GM19238 (cell line): ENCODE measurements at regions not wholly inside any gene's neighbourhood (a gene's known extent, or its start where the extent isn't known, plus 50 kb on each side); places are given as distances from the start of the nearest gene placed in this dataset.
"Not testable (repeated sequence)": the region's sequence is repeated elsewhere in the genome, so short reads cannot be mapped to it uniquely, and the experiment has no call there.

ENCODE experiments used
- DNase-seq: peaks from one replicate; pipeline ENCODE4 v3.0.0; 2011; ENCODE audit warnings: low spot score; ENCODE audit not compliant: insufficient read length

DNA sequence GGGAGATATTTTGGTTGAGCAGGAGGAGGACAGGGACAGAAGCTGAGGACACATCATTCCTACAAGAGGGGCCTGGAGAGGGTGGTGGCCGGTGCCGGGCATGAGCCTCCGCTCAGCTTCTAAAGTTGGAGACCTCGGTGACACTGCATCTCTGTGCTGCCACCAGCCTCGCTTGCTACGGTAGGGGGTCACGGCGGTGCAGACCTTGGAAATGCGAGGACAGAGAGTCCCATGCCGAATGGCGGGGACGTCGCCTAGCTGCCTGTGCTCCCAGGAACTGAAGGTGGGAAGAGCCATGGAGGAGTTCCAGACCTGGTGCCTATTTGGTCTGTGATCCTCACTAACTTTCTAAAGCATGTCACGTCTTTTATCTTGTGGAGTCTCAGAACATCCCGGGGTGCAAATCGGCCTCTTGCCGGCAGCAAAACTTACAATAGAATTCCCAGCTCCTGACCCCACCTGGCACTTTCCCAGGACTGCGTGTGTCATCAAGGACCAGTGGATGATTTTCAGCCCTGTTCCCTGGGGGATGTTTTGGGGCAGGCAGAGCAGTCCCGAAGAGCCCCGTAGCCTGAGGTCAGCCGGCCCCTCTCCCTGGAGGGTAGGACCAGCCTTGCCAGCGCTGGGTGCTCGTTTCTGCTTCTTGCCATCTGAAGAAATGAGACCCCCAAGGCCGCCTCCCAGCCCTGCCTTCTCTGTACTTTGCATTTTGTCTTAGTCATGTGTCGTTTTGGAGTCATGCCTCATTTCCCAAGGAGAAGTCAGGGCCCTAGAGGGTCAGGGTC, 205.8 kb upstream of the SHH start:
- no peak for DNase-seq

DNA sequence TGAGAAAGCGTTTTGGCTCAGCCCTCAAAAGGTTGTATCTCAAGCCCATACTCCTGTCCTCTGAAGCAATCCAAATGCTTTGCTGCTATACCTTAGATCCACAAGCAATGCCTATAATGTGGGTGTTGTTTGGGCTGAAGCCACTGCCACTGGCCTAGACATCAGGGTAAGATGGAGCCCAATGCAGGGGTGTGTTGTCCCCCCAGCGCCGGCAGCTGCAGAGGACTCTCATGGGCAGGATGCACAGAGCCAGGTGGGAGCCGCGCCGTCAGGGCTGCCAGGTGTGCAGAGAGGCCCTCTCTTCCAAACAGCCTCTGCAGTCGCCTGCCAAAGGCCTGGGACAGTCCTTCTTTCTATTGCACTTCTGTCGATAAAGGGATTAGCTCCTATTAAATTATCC, 205.2 kb upstream of the SHH start:
- no peak for DNase-seq

DNA sequence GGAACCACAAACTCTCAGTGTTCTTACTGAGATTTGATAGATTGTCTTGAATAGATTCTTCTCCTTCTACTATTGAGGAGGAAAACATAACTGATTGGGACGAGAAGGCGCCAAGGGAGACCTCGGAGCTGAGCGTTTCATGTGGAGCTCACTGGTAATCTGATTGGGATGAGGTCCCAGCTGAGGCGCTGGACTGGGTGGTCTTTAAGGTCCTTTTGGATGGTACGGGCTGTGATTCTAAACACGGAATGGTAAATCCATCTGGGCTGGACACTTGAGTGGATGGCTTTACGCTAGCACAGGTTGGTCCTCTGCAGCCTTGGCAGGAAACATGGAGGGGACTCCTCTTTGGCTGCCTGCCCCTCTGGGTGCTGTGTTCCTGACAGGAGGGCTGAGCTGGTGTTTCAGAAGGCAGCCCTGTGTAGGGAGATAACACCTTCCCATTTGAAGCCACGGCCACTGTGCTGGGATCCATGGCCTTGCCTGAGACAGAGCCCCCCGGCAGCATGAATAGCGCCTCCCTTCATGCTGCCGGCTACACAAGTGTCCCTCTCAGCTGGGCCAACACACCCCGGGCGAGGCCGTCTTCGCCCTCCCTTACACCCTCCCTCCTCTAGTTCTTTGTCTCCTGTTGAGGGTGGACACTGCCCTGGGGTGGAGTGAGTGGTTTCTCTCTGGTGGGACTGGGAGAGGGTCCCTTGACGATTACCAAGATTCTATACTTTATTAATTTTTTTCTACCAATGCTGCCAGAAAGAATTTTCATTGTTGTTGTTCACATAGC, 203.2 kb upstream of the SHH start:
- no peak for DNase-seq

DNA sequence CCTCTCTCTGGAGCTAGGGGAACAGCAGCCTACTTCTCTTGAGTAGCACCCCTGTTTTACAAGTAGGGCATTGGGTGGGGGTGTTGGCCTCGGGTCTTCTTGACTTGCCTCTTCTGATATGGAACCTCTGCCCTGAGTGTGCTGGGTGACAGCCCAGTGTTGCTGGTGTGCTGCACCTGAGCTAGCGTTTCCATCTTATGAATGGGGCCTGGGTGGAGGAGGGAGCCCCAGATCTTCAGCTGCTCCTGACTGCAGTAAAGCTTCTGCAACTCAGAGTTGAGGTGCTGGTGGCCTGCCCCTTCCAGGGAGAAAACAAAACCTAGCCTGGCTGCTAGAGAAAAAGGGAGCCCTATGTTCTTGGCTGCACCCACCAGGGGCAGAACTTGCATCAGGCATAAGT, 202.5 kb upstream of the SHH start:
- no peak for DNase-seq

DNA sequence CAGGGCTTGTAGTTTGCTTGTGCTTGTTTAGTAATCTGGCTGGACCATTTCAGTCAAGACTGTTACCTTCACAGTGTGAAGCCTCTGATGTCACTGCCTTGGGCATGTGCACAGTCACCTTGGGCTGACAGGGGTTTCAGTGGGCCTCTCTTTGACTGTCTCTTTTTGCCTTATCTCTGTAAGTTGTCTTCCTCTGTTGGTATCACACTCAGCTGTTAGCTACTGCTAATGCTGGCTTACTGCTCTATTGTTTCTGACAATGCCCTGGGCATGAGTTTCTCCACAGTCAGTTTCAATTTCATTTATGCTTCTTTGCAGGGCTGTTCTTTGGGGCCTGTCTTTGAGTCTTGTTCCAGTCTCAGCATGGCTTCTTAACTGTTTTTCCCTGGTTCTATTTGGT, 201.9 kb upstream of the SHH start:
- DNase-seq, result no peak

DNA sequence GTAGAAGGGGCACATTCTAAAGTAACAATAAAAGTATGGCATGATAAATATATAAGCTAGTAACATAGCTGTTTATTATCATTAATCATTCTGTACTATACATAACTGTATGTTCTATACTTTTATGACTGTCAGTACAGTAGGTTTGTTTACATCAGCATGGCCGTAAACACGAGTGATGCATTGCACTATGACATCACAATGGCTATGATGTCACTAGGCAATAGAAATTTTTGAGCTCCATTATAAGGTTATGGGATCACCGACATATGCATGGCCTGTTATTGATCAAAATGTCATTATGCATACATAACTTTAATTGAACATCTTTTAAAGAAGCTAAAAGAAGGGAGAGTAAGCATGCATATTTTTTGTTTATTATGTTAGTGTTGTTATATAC, 200.1 kb upstream of the SHH start:
- DNase-seq, result no peak

DNA sequence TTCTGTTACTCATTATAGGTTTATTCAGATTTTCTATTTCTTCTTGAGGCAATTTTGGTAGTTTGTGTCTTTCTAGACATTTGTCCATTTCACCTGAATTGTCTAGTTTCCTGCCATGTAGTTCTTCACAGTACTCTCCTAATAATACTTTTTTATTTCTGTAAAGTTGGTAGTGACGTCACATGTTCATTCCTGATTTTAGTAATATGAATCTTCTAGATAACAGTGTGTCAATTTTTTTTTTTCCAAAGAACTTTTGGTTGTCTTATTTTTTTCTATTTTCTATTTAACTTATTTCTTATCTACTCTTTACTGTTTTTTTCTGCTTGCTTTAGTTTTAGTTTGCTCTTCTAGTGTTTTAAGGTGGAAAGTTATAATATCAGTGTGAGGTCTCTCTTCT, 197.3 kb upstream of the SHH start:
- no peak for DNase-seq

DNA sequence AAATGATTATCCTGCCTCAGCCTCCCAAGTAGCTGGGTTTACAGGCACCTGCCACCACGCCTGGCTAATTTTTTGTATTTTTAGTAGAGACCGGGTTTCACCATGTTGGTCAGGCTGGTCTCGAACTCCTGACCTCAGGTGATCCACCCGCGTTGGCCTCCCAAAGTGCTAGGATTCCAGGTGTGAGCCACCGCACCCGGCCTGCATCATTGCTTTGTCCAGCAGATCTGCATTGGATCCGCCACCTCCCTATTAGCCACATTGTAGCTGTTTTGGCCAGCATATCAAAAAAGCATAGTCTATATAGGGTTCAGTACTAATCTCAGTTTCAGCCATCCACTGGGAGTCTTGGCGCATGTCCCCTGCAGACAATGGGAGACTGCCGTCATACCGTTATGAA, 194.6 kb upstream of the SHH start:
- DNase-seq, result not testable (repeated sequence)

DNA sequence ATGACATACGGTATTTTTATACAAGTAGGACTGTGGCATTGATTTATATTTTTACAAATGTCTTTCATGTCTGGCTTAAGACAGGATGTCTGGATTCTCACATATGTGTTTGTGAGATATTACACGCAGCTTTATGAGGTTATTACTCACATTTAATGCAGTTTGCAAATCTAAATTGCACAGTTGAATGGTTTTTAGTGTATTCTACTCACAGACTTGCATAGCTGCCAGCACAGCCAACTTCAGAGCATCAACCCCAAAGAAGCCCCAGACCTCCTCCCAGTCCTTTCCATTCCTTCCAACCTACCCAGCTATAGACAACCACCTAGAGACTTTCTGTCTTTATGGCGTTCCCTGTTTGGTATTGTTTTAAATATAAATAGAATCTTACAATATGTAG, 193.8 kb upstream of the SHH start:
- DNase-seq, result no peak

DNA sequence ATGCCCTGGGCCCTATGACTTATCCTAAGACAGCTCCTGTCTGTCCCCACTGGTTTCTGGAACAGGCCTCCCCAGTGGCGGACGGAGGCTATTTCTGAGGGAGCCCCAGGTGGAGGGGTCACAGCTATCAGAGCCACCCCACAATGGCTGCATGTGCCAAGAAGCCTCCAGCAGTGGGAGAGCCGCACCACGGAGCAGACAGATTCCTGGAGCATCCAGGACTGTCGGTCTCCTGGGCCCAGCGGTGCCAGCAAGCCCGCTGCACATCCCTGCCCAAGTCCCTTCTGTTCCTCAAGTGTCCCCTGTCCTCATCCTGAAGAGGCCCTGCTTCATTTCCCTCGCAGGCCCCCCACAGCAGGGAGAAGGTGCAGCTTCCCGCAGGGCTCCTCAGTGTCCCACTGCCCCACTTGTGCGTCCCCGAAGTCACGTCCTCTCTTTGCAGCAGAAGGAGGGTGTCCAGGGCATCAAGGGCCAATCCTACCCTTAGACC, 193.0 kb upstream of the SHH start:
- no peak for DNase-seq

DNA sequence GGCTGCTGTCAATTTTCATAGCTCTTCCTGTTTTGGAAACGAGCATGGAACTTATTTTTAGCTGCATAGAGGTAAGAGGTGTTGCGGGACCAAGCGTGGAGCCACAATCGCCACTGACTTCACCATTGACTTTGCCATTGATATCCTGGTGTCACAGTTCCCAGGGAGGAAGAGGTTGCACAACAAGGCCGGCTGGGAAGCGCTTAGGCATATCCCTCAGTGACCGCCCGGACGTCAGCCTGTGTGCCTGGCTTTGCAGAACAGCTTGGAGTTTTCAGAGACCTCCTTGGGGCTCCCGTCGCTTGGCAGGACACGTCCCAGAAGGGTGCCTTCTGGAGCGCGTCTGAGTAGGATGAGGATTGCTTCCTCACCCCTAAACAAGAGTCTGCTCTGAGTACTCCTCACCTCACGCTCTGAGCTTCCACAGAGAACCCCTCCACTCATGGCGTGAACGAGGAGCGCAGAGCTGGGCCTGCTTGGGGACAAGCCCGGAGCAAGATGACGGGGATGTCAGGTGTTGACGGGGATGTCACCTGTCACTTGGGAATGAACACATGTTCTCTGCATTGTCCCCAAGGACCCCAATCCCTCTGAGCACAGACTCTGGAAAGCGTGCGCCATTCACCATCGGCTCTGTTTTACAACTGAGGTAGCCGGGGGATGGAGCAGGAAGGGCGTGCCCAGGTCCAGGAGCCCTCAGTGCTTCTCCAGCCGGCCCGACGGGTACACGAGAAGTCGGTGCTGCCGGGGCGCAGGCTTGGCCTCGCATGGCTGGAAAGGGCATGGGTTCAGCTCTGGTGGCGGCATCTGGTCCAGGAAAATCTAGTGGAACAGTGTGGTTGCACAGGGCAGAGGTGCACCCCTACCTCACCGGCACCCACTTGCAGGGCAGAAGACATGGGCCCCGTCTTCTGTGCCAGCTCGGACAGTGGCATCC, 192.3 kb upstream of the SHH start:
- no peak for DNase-seq

DNA sequence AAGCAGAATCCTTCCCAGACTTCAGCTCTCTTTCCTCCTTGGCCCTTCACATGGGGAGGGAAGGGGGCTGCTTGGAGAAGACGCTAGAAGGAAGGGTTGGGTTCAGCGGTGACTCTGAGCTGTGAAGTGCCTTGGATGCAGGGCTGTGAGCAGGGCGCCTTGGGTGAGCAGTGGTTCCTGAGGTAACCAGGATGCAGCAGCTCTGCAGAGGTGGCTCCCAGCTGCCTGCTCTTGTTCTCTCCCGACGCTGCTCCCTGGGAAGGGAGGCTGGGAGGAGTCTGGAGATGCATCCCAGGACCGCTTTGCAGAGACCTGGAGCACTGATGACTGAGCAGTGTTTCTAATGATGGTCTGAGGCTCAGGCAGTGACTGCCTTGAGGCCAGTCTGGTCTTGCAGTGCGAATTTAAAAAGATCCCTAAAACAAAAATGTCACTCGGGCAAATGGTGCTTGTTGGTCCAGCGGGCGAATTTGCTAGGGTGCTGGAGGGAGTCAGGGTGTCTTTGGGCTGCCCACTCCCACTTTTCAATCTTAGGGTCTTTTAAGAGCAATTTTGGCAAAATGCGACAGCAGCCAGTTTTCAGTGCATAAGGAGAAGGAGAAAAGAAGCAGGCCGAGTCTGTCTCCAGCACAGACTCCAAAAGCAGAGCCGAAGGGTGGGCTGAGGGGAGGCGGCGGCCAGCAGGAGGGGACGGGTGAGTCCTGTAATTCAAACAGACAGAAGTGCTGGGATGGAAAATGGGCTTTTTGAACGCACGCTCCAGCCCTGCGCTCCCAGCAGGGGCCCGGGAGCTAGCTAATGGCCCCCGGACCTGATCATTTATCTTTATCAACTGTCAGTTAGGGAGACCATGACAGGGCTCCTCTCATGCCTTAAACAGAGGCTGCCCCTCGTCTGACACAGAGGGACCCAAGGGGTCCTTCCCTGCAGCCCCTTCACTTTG, 191.2 kb upstream of the SHH start:
- DNase-seq, result no peak

DNA sequence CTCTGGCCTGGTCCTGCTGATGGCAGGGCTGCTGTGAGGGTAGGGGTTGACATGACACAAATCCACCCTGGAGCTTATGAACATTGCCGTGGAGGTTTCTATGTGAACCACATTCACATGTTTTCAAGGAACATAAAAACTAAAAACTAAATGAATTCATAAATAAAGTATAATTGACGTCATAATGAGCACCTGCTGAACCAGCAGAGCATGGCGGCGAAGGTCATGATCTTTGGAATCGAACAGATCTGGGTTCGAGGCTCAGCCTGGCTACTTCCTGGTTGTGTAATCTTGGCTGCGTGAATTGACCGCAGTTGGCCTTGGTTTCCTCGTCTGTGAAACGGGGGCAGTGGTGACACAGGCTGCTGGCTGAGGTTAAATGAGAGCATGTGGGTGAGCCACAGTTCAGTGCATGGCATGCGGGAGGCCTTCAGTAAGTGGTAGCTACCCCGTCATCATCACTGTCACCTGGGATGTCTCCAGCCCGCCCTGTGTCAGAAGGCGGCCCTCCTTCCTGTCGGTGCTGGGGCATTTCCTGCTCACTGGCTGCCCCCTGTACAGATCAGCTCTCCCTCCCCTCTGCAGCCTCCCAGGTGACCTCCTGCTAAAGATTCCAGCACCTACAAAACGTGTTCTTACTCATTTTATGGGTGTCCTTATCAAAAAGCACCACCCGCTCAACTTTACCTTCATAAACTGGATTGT, 190.3 kb upstream of the SHH start:
- DNase-seq, result no peak

DNA sequence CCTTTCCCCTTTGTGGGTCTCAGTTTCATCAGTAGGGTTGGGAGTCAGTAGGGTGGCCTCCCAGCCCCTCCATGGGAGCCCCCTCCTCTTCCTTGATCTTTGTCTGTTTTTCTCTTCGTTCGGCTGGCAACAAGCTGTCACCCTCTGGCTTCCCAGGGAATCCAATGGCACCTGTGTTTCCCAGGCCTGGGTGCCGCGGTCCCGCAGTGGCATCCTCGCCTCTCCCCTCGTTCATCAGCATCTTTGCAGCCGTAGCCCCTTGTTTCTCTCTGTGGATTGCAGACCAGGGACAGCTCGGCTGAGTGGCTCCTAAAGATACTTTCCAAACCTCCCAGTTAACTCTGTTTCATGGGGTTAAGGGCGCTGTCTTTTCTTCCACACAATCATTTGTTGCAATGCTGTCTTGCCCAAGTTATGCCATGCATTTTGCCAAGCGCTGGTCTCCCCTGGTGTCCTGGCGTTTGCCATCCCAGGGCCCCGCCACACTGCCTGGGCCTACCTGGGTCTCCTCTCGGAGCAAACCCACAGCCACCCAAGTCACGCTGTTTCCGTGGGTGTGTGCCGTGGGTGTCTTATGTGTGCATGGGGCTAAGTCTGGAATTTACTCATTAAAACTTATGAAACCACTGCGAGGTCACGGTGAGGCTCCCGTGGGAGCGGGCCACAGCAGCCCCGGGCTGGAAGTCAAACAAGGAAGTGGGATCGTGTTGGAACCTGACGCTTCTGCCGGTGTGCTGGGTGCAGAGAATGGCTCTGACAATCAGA, 189.4 kb upstream of the SHH start:
- no peak for DNase-seq

DNA sequence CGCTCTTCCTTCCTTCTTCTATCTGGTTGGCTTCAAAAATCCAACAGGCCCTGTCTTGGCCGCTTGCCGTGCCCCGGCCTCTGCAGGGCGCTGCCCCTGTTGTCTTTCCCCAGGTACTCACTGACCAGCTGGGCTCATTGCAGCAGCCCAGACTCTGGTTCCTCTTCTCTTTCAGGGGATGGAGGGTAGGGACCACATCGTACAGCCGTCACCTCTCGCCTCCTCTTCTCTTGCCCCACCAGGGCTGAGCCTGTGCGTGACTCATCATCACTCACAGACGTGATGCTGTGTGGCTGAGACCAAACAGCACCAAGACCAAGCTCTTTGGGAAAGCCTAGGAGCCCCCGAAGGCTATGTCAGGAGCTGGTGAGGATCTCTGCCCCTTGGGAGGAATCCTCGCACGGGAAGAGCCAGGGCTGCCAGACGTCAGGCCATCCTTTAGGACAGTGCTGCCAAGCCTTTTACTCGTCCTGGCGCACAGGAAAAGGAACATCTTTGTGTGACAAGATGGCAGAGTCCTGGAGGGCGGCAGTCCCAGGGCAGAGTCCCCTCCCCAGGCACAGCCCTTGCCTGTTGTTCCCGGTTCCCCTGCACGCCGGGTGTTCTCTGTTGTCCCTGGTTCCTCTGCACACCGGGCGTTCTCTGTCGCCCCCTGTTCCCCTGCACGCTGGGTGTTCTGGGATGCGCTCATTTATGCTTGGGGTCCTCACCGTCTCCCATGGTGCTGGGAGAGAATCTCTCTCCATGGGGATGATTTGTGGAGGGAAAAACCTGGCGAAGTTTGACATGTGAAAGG, 188.5 kb upstream of the SHH start:
- no peak for DNase-seq

DNA sequence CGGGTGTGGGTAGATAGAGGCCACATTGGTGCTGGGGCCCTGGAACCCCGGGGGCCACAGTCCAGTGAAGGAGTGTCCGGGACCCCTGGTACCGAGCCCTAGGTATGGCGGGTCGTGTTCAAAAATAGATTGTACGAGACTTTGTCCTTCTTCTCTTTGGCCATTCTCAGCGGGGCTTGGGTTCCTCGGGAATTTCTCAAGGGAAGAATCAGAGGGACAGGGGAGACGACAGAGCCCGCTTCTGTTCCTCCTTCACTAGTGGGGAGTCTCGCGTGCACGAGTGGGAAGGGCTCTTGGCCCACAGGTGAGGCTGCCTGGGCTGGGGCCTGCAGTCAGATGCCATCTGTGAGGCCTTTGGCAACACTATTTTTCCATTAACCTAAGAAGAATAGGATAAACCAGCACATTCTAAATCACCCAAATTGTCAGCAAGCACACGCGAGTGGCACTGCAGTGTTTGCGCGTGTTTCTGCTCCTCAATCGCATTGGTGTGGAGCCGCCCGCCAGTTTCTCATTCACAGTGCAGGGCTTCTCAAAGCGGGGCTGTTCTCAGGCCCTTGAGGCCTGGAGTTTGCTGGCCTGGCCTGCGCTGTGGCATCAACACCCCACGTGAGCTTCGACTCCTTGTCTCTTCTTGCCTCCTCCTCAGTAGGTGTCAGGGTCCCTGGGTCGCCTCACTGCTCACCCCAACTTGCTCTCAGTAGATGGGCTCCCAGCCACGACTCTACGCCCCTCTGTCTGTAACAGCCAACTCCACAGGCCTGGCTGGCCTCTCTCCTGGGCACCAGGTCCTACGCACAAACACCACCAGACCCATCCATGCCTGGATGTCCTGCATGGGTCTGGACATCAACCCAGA, 187.6 kb upstream of the SHH start:
- DNase-seq, result no peak
